KMS-11 (cell line): ENCODE measurements at regions not wholly inside any gene's neighbourhood (a gene's known extent, or its start where the extent isn't known, plus 50 kb on each side); places are given as distances from the start of the nearest gene placed in this dataset.
"Not testable (repeated sequence)": the region's sequence is repeated elsewhere in the genome, so short reads cannot be mapped to it uniquely, and the experiment has no call there.

Source experiments
- H2AFZ ChIP-seq: fragments of 200-600 bp; sonication (generic); 2 replicates; pipeline ENCODE4 v1.6.1; 2016; ENCODE audit warnings: antibody characterized with exemption, mixed run types, low read depth
- H3K27ac ChIP-seq: fragments of 200-600 bp; sonication (generic); 2 replicates; pipeline ENCODE4 v1.6.1; 2016; ENCODE audit warnings: mild to moderate bottlenecking, mixed run types
- H3K27me3 ChIP-seq: fragments of 200-600 bp; sonication (generic); 2 replicates; pipeline ENCODE4 v1.6.1; 2017; ENCODE audit warnings: mild to moderate bottlenecking, low read depth, mixed run types, moderate library complexity; ENCODE audit not compliant: insufficient read depth
- H3K36me3 ChIP-seq: fragments of 200-600 bp; sonication (generic); 2 replicates; pipeline ENCODE4 v1.6.1; 2017; ENCODE audit warnings: mild to moderate bottlenecking, mixed run types; ENCODE audit not compliant: insufficient read depth
- H3K4me1 ChIP-seq: fragments of 200-600 bp; sonication (generic); 2 replicates; pipeline ENCODE4 v1.6.1; 2016; ENCODE audit warnings: mild to moderate bottlenecking, low read depth, mixed run types; ENCODE audit not compliant: poor library complexity, severe bottlenecking
- H3K4me2 ChIP-seq: fragments of 200-600 bp; sonication (generic); 2 replicates; pipeline ENCODE4 v1.7.0; 2016; ENCODE audit warnings: mild to moderate bottlenecking, mixed run types
- H3K4me3 ChIP-seq: fragments of 200-600 bp; sonication (generic); IDR thresholded peaks from 2 replicates; pipeline ENCODE4 v1.6.1; 2017; ENCODE audit warnings: low read depth, low read length, mixed read lengths; ENCODE audit not compliant: insufficient read depth
- H3K79me2 ChIP-seq: fragments of 200-600 bp; sonication (generic); 2 replicates; pipeline ENCODE4 v1.6.1; 2016; ENCODE audit warnings: low read depth, mixed run types; ENCODE audit not compliant: insufficient read depth
- H3K9ac ChIP-seq: fragments of 200-600 bp; sonication (generic); 2 replicates; pipeline ENCODE4 v1.6.1; 2016; ENCODE audit warnings: mild to moderate bottlenecking, mixed run types
- H4K20me1 ChIP-seq: fragments of 200-600 bp; sonication (generic); 2 replicates; pipeline ENCODE4 v1.6.1; 2016; ENCODE audit warnings: mild to moderate bottlenecking, mixed run types; ENCODE audit not compliant: insufficient read depth
- CTCF ChIP-seq: fragments of 200-600 bp; sonication (generic); conservative IDR thresholded peaks from 2 replicates; pipeline ENCODE4 v1.6.1; 2017; ENCODE audit warnings: low read depth, mild to moderate bottlenecking, antibody characterized with exemption, low read length, moderate library complexity, mixed read lengths

- no peaks in the 10 kb centered on the region for H3K79me2 ChIP-seq
- no peak overlapping the region for H3K9ac ChIP-seq
- no peak overlapping the region for H3K4me2 ChIP-seq
- no peak overlapping the region for H2AFZ ChIP-seq
- H3K36me3 ChIP-seq, result no peaks in the 10 kb centered on the region
- no peaks in the 10 kb centered on the region for H3K4me1 ChIP-seq
- H4K20me1 ChIP-seq, result no peaks in the 10 kb centered on the region
- no peak overlapping the region for H3K27ac ChIP-seq
- H3K27me3 ChIP-seq, result no peaks in the 10 kb centered on the region
- H3K4me3 ChIP-seq, result no peak overlapping the region
- TF ChIP-seq CTCF, result no peak
Observed at GRCh38 chr19:29001597-29002245, 211.2 kb downstream of the UQCRFS1 start.

- Histone ChIP-seq H3K79me2 (no peaks in the 10 kb centered on the region), H3K4me2 (no peak overlapping the region), H3K27ac (no peak overlapping the region), H3K9ac (no peak overlapping the region), H3K4me3 (no peak overlapping the region), H2AFZ (no peak overlapping the region), H4K20me1 (no peaks in the 10 kb centered on the region), H3K4me1 (no peaks in the 10 kb centered on the region), H3K36me3 (no peaks in the 10 kb centered on the region), H3K27me3 (no peaks in the 10 kb centered on the region)
- no peak for TF ChIP-seq CTCF
Observed at GRCh38 chr19:29001141-29001581, 211.8 kb downstream of the UQCRFS1 start.

GRCh38 chr19:28999724-29000433, 213.1 kb downstream of the UQCRFS1 start:
- no peaks in the 10 kb centered on the region for H3K4me1 ChIP-seq
- H3K9ac ChIP-seq, result no peak overlapping the region
- H3K79me2 ChIP-seq, result no peaks in the 10 kb centered on the region
- no peaks in the 10 kb centered on the region for H4K20me1 ChIP-seq
- TF ChIP-seq CTCF, result no peak
- H3K27me3 ChIP-seq, result no peaks in the 10 kb centered on the region
- no peak overlapping the region for H2AFZ ChIP-seq
- no peak overlapping the region for H3K27ac ChIP-seq
- no peak overlapping the region for H3K4me2 ChIP-seq
- no peaks in the 10 kb centered on the region for H3K36me3 ChIP-seq
- H3K4me3 ChIP-seq, result no peak overlapping the region

- no peak for TF ChIP-seq CTCF
- Histone ChIP-seq H3K79me2 (no peaks in the 10 kb centered on the region), H2AFZ (no peak overlapping the region), H3K4me1 (no peaks in the 10 kb centered on the region), H3K4me2 (no peak overlapping the region), H3K27ac (no peak overlapping the region), H4K20me1 (no peaks in the 10 kb centered on the region), H3K4me3 (no peak overlapping the region), H3K36me3 (no peaks in the 10 kb centered on the region), H3K9ac (no peak overlapping the region), H3K27me3 (no peaks in the 10 kb centered on the region)
Observed at GRCh38 chr19:28998974-28999373, 214.0 kb downstream of the UQCRFS1 start.

GRCh38 chr19:28997866-28998265, 215.1 kb downstream of the UQCRFS1 start:
- not testable (repeated sequence) for H3K27me3 ChIP-seq, H3K36me3 ChIP-seq, H3K4me1 ChIP-seq, H3K4me3 ChIP-seq, H3K9ac ChIP-seq, H3K79me2 ChIP-seq, H3K27ac ChIP-seq, H4K20me1 ChIP-seq, H3K4me2 ChIP-seq, H2AFZ ChIP-seq
